ENCODE measurements at regions not wholly inside any gene's neighbourhood (a gene's known extent, or its start where the extent isn't known, plus 50 kb on each side); places are given as distances from the start of the nearest gene placed in this dataset.

DNA sequence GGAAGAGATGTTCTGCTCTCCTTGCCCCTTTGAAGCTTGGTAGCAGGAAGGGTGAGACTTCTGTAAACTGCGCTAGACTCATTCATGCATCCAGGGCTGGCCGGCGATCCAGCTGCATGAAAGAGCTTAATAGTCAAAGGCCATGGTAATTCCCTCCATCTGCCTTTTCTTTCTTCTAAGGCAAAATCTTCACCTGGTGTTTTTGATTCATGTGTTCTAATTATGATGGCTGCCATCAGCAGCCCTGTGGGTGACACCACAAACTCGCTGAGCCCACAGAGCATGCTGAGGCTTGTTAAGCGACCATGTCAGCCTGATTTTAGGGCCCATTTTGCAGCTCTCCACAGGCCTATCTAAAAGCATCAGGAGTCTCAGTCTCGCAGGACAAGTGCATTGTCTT lies 450.1 kb upstream of the TENM3 start:
- Histone ChIP-seq H3K4me3 (replicated peaks; ENCODE audit: insufficient read depth, low read length) (no peak overlapping the region), H3K27me3 (ENCODE audit: insufficient read depth, poor library complexity, severe bottlenecking) (no peaks in the 10 kb centered on the region), H3K27ac (replicated peaks) (no peak overlapping the region)
- DNase-seq (ENCODE audit: low read depth in 1 of 2, low spot score in 1 of 2): no peak
- TF ChIP-seq, protein P1, sequence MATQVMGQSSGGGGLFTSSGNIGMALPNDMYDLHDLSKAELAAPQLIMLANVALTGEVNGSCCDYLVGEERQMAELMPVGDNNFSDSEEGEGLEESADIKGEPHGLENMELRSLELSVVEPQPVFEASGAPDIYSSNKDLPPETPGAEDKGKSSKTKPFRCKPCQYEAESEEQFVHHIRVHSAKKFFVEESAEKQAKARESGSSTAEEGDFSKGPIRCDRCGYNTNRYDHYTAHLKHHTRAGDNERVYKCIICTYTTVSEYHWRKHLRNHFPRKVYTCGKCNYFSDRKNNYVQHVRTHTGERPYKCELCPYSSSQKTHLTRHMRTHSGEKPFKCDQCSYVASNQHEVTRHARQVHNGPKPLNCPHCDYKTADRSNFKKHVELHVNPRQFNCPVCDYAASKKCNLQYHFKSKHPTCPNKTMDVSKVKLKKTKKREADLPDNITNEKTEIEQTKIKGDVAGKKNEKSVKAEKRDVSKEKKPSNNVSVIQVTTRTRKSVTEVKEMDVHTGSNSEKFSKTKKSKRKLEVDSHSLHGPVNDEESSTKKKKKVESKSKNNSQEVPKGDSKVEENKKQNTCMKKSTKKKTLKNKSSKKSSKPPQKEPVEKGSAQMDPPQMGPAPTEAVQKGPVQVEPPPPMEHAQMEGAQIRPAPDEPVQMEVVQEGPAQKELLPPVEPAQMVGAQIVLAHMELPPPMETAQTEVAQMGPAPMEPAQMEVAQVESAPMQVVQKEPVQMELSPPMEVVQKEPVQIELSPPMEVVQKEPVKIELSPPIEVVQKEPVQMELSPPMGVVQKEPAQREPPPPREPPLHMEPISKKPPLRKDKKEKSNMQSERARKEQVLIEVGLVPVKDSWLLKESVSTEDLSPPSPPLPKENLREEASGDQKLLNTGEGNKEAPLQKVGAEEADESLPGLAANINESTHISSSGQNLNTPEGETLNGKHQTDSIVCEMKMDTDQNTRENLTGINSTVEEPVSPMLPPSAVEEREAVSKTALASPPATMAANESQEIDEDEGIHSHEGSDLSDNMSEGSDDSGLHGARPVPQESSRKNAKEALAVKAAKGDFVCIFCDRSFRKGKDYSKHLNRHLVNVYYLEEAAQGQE (IDR thresholded peaks at IDR 0.05; ENCODE audit: insufficient replicate concordance, low read depth): no peak
- no peak for TF ChIP-seq POLR2AphosphoS5 (IDR thresholded peaks at IDR 0.05; ENCODE audit: low read depth)
- no peak for TF ChIP-seq GABPA (IDR thresholded peaks at IDR 0.05; ENCODE audit: low read depth)
- TF ChIP-seq, protein P2, sequence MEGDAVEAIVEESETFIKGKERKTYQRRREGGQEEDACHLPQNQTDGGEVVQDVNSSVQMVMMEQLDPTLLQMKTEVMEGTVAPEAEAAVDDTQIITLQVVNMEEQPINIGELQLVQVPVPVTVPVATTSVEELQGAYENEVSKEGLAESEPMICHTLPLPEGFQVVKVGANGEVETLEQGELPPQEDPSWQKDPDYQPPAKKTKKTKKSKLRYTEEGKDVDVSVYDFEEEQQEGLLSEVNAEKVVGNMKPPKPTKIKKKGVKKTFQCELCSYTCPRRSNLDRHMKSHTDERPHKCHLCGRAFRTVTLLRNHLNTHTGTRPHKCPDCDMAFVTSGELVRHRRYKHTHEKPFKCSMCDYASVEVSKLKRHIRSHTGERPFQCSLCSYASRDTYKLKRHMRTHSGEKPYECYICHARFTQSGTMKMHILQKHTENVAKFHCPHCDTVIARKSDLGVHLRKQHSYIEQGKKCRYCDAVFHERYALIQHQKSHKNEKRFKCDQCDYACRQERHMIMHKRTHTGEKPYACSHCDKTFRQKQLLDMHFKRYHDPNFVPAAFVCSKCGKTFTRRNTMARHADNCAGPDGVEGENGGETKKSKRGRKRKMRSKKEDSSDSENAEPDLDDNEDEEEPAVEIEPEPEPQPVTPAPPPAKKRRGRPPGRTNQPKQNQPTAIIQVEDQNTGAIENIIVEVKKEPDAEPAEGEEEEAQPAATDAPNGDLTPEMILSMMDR (IDR thresholded peaks at IDR 0.05; ENCODE audit: insufficient read depth, low read length): no peak
- no peak for TF ChIP-seq SPI1 (IDR thresholded peaks at IDR 0.05; ENCODE audit: borderline replicate concordance, low read depth)

DNA sequence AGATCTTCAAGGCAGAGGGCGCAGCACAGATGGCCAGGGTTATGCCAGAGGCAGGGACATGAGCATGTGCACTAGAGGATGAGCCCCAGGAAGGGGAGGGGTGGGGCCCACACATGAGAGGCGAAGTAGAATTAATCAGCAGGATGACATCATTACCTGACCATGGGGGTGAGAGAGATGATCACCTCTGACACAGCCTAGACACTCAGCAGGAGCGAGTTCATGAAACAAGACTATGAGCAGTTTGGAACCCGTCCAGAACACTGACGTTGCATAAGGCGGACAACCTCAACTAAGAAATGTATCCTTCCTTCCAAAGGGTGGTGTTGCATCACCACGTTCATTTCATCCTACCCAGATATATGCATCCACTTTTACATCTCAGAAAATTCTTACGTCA lies 446.7 kb upstream of the TENM3 start:
- Histone ChIP-seq H3K4me3 (replicated peaks; ENCODE audit: insufficient read depth, low read length) (no peak overlapping the region), H3K27ac (replicated peaks) (no peak overlapping the region), H3K27me3 (ENCODE audit: insufficient read depth, poor library complexity, severe bottlenecking) (no peaks in the 10 kb centered on the region)
- no peak for DNase-seq (ENCODE audit: low read depth in 1 of 2, low spot score in 1 of 2)
- TF ChIP-seq POLR2AphosphoS5 (IDR thresholded peaks at IDR 0.05; ENCODE audit: low read depth) (no peak), GABPA (IDR thresholded peaks at IDR 0.05; ENCODE audit: low read depth) (no peak), SPI1 (IDR thresholded peaks at IDR 0.05; ENCODE audit: borderline replicate concordance, low read depth) (no peak)
- TF ChIP-seq, protein P1 (IDR thresholded peaks at IDR 0.05; ENCODE audit: insufficient replicate concordance, low read depth): no peak
- TF ChIP-seq, protein P2 (IDR thresholded peaks at IDR 0.05; ENCODE audit: insufficient read depth, low read length): no peak

DNA sequence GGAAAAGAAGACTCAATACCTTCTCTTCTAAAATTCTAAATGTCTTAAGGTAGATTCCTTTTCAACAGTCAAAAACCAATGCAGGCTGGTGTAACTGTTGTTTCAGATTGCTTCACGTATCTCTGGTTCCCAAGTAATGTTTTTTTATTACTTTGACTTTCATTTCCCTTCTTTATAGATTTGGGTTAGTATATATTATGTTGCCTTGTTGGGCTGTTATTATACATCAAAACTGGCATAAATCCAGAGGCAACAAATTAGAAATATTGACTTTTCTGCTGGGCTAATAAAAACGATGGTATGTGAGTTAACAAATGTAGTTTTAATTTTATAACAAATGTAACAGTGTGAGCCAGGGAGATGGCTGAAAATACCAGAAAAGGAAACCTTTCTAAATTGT lies 444.7 kb upstream of the TENM3 start:
- no peak overlapping the region for H3K4me3 ChIP-seq (replicated peaks; ENCODE audit: insufficient read depth, low read length)
- TF ChIP-seq, protein P2 (IDR thresholded peaks at IDR 0.05; ENCODE audit: insufficient read depth, low read length): no peak
- TF ChIP-seq, protein P1 (IDR thresholded peaks at IDR 0.05; ENCODE audit: insufficient replicate concordance, low read depth): no peak
- TF ChIP-seq GABPA (IDR thresholded peaks at IDR 0.05; ENCODE audit: low read depth) (no peak), SPI1 (IDR thresholded peaks at IDR 0.05; ENCODE audit: borderline replicate concordance, low read depth) (no peak), POLR2AphosphoS5 (IDR thresholded peaks at IDR 0.05; ENCODE audit: low read depth) (no peak)
- DNase-seq (ENCODE audit: low read depth in 1 of 2, low spot score in 1 of 2): no peak
- H3K27ac ChIP-seq (replicated peaks): no peak overlapping the region
- H3K27me3 ChIP-seq (ENCODE audit: insufficient read depth, poor library complexity, severe bottlenecking): no peaks in the 10 kb centered on the region

All from HL-60 (cell line).